GM12878 (cell line): ENCODE measurements at regions not wholly inside any gene's neighbourhood (a gene's known extent, or its start where the extent isn't known, plus 50 kb on each side); places are given as distances from the start of the nearest gene placed in this dataset.

ENCODE experiments used
- ATAC-seq: fragments of 200-7000 bp; cut with Tn5 transposase; 3 replicates; pipeline ENCODE4 v1.9.1; 2020; ENCODE audit warnings: mild to moderate bottlenecking, moderate library complexity
- BruUV-seq: library from RNA; stranded (reverse); fragments of 400-500 nt; replicated peaks from 2 replicates; lab custom pipeline; 2021; lab: Mats Ljungman, UMichigan
- CTCF ChIA-PET: fragments of 300-600 bp; sonication (Branson Sonifier 250); formaldehyde crosslinking; extraction: SDS; loops from one replicate; lab custom pipeline; 2021; ENCODE audit warnings: inconsistent platforms; lab: Yijun Ruan, JAX
- POLR2A ChIA-PET: fragments of 350-600 bp; formaldehyde crosslinking; extraction: SDS; loops from one replicate; lab custom pipeline; 2021; ENCODE audit warnings: inconsistent platforms; lab: Charles Lee
- RAD21 ChIA-PET: fragments of 300-600 bp; sonication (Branson Sonifier 250); formaldehyde crosslinking; loops from one replicate; lab custom pipeline; 2023; ENCODE audit warnings: antibody characterized with exemption; ENCODE audit not compliant: unreplicated experiment; lab: Charles Lee
- SMC1A ChIA-PET: fragments of 300-600 bp; sonication (Branson Sonifier 250); formaldehyde crosslinking; loops from one replicate; lab custom pipeline; 2023; ENCODE audit not compliant: unreplicated experiment, uncharacterized antibody; lab: Charles Lee
- DNase-seq: peaks from one replicate; pipeline ENCODE4 v3.0.0-alpha.2; 2011; ENCODE audit warnings: low read depth, low spot score
- FAIRE-seq: peaks from 3 replicates; lab custom pipeline; 2011; peaks lifted over from hg19 to GRCh38; lab: Jason Lieb, UNC
- H2AFZ ChIP-seq: 2 replicates; pipeline ENCODE4 v1.6.0; 2011; ENCODE audit warnings: low read depth, low read length, control low read depth; ENCODE audit not compliant: control insufficient read depth
- H3K27ac ChIP-seq: 2 replicates; pipeline ENCODE4 v1.5.1; 2011; ENCODE audit warnings: control low read depth; ENCODE audit not compliant: control insufficient read depth, insufficient read depth
- H3K27me3 ChIP-seq, 2 experiments: replicated peaks in 1 of 2; 2 replicates each; pipeline versions ENCODE4 v1.6.0 to v1.6.1; 2011; ENCODE audit warnings: low read length in 1 of 2; ENCODE audit not compliant: control insufficient read depth in 2 of 2, insufficient read depth in 2 of 2
- H3K36me3 ChIP-seq, 2 experiments: 2 replicates each; pipeline ENCODE4 v1.5.1; 2011; ENCODE audit warnings: low read length in 1 of 2; ENCODE audit not compliant: control insufficient read depth in 2 of 2, insufficient read depth in 2 of 2
- H3K4me1 ChIP-seq: 2 replicates; pipeline ENCODE4 v1.6.1; 2011; ENCODE audit warnings: mild to moderate bottlenecking, low read length, moderate library complexity, mixed read lengths; ENCODE audit not compliant: control insufficient read depth, insufficient read depth
- H3K4me2 ChIP-seq: 2 replicates; pipeline ENCODE4 v1.6.0; 2011; ENCODE audit warnings: control low read depth; ENCODE audit not compliant: control insufficient read depth, insufficient read depth
- H3K4me3 ChIP-seq: fragments of 200-600 bp; sonication (generic); 2 replicates; pipeline ENCODE4 v1.5.1; 2016
- H3K79me2 ChIP-seq: 2 replicates; pipeline ENCODE4 v1.6.0; 2011; ENCODE audit warnings: low read length; ENCODE audit not compliant: control insufficient read depth, insufficient read depth
- H3K9ac ChIP-seq: 2 replicates; pipeline ENCODE4 v1.8.0; 2011; ENCODE audit warnings: low read length, control low read depth, mixed read lengths; ENCODE audit not compliant: control insufficient read depth, insufficient read depth
- H3K9me3 ChIP-seq: replicated peaks from 3 replicates; pipeline ENCODE4 v1.5.1; 2011; ENCODE audit warnings: mild to moderate bottlenecking, low read length; ENCODE audit not compliant: control insufficient read depth, insufficient read depth
- H4K20me1 ChIP-seq: 2 replicates; pipeline ENCODE4 v1.6.0; 2011; ENCODE audit not compliant: control insufficient read depth, insufficient read depth
- CBX3 ChIP-seq: fragments of 200-600 bp; sonication (generic); IDR thresholded peaks from 2 replicates; pipeline ENCODE4 v1.6.1; 2016; ENCODE audit warnings: low read depth, borderline replicate concordance
- CEBPB ChIP-seq, 2 experiments: fragments of 150-350 bp in 1 of 2; IDR thresholded peaks; 2 replicates each; pipeline ENCODE4 v1.6.1; 2012 to 2014; ENCODE audit warnings: low read depth in 2 of 2, low read length in 2 of 2, borderline replicate concordance in 1 of 2, inconsistent platforms in 1 of 2
- ETV6 ChIP-seq, 2 experiments: fragments of 450-650 bp in 1 of 2; IDR thresholded peaks in 1 of 2; conservative IDR thresholded peaks in 1 of 2; 2 replicates each; pipeline ENCODE4 v1.6.1; 2014; ENCODE audit warnings: antibody characterized with exemption in 1 of 2, borderline replicate concordance in 1 of 2, low read depth in 1 of 2, mild to moderate bottlenecking in 1 of 2, moderate library complexity in 1 of 2
- JUND ChIP-seq: IDR thresholded peaks from 2 replicates; pipeline ENCODE4 v1.6.1; 2012; ENCODE audit warnings: low read depth, mild to moderate bottlenecking, low read length, improper control_type of control experiment, moderate library complexity
- MEF2B ChIP-seq: fragments of 450-650 bp; IDR thresholded peaks from 2 replicates; pipeline ENCODE4 v1.6.1; 2018; ENCODE audit warnings: mild to moderate bottlenecking, moderate library complexity; ENCODE audit not compliant: partially characterized antibody, poor library complexity, severe bottlenecking
- NRF1 ChIP-seq: conservative IDR thresholded peaks from 2 replicates; pipeline ENCODE4 v1.6.1; 2011; ENCODE audit warnings: mild to moderate bottlenecking, low read depth, low read length, improper control_type of control experiment
- POLR2AphosphoS2 ChIP-seq: IDR thresholded peaks from 2 replicates; pipeline ENCODE4 v1.6.1; 2011; ENCODE audit warnings: low read depth, mild to moderate bottlenecking, low read length, improper control_type of control experiment, moderate library complexity
- SIX5 ChIP-seq: IDR thresholded peaks from 2 replicates; pipeline ENCODE4 v1.6.1; 2011; ENCODE audit warnings: mild to moderate bottlenecking, low read depth, low read length, moderate library complexity; ENCODE audit not compliant: severe bottlenecking
- SREBF1 ChIP-seq: IDR thresholded peaks from 2 replicates; pipeline ENCODE4 v1.6.1; 2012; ENCODE audit warnings: mild to moderate bottlenecking, low read length
- ZNF592 ChIP-seq: fragments of 450-650 bp; IDR thresholded peaks from 2 replicates; pipeline ENCODE4 v1.6.1; 2017; ENCODE audit warnings: mild to moderate bottlenecking, moderate library complexity
- in situ Hi-C: fragments of 300-500 bp; cut with MboI; formaldehyde crosslinking; loops from 9 replicates; pipeline ENCODE4 v1.14.3; 2018; ENCODE audit warnings: mixed read lengths
- intact Hi-C: fragments of 100-400 bp; cut with micrococcal nuclease; formaldehyde crosslinking; loops from one replicate; pipeline ENCODE4 v1.14.2; 2022; ENCODE audit not compliant: unreplicated experiment
- TF ChIP-seq, protein P1 (sequence below): fragments of 450-650 bp; IDR thresholded peaks from 2 replicates; pipeline ENCODE4 v1.6.1; 2017; ENCODE audit warnings: mild to moderate bottlenecking, moderate library complexity
- TF ChIP-seq, protein P2 (sequence below): IDR thresholded peaks from 2 replicates; pipeline ENCODE4 v1.6.1; 2011; ENCODE audit warnings: low read depth, mild to moderate bottlenecking, low read length, moderate library complexity, borderline replicate concordance; ENCODE audit errors: extremely low read depth

- no peak for DNase-seq
- H4K20me1 ChIP-seq = no peaks in the 10 kb centered on the region
- H3K79me2 ChIP-seq = no peaks in the 10 kb centered on the region
- in situ Hi-C loops (no loop called here), intact Hi-C loops (no loop called here)
- FAIRE-seq = no peak
- BruUV-seq = no TSS peak
- CTCF ChIA-PET = no interaction called here
- no peaks in the 10 kb centered on the region for H3K27me3 ChIP-seq
- TF ChIP-seq, protein P1, sequence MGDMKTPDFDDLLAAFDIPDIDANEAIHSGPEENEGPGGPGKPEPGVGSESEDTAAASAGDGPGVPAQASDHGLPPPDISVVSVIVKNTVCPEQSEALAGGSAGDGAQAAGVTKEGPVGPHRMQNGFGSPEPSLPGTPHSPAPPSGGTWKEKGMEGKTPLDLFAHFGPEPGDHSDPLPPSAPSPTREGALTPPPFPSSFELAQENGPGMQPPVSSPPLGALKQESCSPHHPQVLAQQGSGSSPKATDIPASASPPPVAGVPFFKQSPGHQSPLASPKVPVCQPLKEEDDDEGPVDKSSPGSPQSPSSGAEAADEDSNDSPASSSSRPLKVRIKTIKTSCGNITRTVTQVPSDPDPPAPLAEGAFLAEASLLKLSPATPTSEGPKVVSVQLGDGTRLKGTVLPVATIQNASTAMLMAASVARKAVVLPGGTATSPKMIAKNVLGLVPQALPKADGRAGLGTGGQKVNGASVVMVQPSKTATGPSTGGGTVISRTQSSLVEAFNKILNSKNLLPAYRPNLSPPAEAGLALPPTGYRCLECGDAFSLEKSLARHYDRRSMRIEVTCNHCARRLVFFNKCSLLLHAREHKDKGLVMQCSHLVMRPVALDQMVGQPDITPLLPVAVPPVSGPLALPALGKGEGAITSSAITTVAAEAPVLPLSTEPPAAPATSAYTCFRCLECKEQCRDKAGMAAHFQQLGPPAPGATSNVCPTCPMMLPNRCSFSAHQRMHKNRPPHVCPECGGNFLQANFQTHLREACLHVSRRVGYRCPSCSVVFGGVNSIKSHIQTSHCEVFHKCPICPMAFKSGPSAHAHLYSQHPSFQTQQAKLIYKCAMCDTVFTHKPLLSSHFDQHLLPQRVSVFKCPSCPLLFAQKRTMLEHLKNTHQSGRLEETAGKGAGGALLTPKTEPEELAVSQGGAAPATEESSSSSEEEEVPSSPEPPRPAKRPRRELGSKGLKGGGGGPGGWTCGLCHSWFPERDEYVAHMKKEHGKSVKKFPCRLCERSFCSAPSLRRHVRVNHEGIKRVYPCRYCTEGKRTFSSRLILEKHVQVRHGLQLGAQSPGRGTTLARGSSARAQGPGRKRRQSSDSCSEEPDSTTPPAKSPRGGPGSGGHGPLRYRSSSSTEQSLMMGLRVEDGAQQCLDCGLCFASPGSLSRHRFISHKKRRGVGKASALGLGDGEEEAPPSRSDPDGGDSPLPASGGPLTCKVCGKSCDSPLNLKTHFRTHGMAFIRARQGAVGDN = no peak
- no peak for TF ChIP-seq CBX3
- no peak for TF ChIP-seq SREBF1
- TF ChIP-seq, protein P2, sequence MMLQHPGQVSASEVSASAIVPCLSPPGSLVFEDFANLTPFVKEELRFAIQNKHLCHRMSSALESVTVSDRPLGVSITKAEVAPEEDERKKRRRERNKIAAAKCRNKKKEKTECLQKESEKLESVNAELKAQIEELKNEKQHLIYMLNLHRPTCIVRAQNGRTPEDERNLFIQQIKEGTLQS = no peak
- no peak for TF ChIP-seq NRF1
- TF ChIP-seq POLR2AphosphoS2 = no peak
- no peak for TF ChIP-seq JUND
- TF ChIP-seq MEF2B = no peak
- no peak for TF ChIP-seq ETV6 (conservative IDR thresholded peaks at IDR 0.05 in 1 of 2, IDR thresholded peaks at IDR 0.05 in 1 of 2; ENCODE audit: borderline replicate concordance in 1 of 2, low read depth in 1 of 2)
- TF ChIP-seq ZNF592 = no peak
- TF ChIP-seq SIX5 = no peak
- no peak for TF ChIP-seq CEBPB (IDR thresholded peaks at IDR 0.05; ENCODE audit: borderline replicate concordance in 1 of 2, low read depth in 2 of 2, low read length in 2 of 2)
- H3K4me3 ChIP-seq = no peak overlapping the region
- H3K9me3 ChIP-seq = no peaks in the 10 kb centered on the region
- RAD21 ChIA-PET = no interaction called here
- H2AFZ ChIP-seq = no peak overlapping the region
- no peak overlapping the region for H3K27ac ChIP-seq
- H3K4me1 ChIP-seq = no peaks in the 10 kb centered on the region
- no peak overlapping the region for H3K4me2 ChIP-seq
- POLR2A ChIA-PET = no interaction called here
- SMC1A ChIA-PET = no interaction called here
- no peak for ATAC-seq
- no peak overlapping the region for H3K9ac ChIP-seq
- H3K36me3 ChIP-seq = no peaks in the 10 kb centered on the region
These were observed 1597.3 kb upstream of the LRRTM3 start for GRCh38 chr10:65328486-65328885.
